ENCODE measurements at regions not wholly inside any gene's neighbourhood (a gene's known extent, or its start where the extent isn't known, plus 50 kb on each side); places are given as distances from the start of the nearest gene placed in this dataset.

- no peak for DNase-seq
Measured at GRCh38 chr17:45688353-45688752, 95.8 kb upstream of the CRHR1 start.

DNA sequence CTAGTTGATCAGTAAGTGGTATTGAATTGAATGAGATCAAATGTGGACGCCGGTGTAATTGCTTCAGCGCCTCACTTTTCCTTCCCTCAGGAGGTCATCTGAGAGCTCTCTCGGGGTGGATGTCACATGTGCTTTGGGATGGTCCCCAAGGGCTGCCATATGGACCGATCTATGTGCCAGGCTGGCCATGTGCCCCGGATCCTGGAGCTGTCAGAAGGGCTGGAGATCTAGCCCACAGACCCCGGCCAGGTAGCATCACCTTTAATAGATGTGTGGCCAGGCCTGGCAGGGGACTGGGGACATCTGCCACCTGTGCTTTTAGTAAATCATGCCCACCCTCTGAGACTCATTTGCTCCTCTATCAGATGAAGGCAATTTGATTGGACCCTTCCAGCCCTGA is 95.3 kb upstream of the CRHR1 start:
- DNase-seq = no peak

DNA sequence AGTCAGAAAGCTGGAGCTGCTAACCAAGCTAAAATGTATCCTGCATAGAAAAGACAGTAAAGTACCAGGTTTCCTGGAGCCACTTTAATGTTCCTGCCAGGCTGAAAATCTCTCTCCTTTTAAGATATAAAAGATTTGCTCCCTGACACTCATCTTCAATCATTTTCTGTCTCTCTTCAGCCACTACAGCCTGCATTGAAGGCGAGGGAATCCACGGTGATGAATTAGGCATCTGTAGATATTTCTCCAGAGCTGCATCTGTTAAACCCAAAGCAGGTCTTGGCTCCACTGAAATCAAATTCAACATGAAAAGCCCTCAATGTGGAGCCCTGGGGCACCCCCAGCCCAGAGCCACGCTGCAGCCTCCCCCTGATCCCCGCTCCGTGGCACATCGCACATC is 94.7 kb upstream of the CRHR1 start:
- DNase-seq = no peak

DNA sequence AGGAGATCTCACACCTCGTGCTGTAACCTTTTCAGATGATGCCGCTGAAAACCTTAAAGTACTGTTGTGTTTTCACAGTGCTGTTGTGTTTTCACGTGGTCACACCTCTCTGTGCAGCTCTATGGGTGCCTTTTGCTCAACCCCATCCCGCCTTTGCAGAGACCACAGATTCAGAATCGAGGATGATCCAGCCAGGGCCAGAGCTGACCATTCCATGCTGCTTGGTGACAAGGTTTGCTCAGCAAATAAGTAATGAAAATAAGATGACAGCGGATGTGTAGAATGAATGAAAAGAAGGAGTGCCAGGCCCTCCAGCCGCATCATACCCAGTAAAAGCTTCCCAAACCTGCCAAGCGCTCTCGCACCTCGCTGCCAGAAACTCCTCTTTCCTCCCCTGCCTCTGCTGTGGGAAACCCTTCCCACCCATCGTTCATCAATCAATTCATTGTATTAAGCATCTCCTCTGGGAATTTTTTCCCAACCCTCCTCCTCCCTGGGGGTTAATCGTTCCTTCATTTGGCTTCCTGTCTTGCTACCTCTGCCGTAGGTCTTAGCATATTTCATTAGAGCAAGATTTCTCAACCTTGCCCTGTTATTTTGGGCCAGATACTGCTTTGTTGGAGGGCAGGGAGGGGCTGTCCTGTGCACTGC is 93.4 kb upstream of the CRHR1 start:
- no peak for DNase-seq

DNA sequence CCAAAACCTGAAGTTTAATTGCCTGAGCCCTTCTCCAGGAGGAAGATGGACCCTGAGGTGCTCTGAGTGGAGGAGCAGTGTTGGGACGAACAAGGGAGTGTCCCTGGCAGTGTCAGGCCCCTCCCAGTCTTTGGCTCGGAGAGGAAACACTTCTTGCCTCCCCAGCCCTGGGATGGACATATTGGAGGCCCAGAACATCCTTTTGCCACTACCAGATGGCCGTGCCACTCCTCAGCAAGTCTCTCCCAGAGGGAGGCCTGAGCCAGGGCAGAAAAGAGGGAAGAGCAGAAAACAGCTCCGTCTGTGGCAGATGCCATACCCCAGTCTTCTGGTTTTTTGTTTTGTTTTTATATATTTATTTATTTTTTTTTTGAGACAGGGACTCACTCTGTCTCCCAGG is 91.5 kb upstream of the CRHR1 start:
- DNase-seq = no peak

- no peak for DNase-seq
Measured at GRCh38 chr17:45693792-45694191, 90.3 kb upstream of the CRHR1 start.

DNA sequence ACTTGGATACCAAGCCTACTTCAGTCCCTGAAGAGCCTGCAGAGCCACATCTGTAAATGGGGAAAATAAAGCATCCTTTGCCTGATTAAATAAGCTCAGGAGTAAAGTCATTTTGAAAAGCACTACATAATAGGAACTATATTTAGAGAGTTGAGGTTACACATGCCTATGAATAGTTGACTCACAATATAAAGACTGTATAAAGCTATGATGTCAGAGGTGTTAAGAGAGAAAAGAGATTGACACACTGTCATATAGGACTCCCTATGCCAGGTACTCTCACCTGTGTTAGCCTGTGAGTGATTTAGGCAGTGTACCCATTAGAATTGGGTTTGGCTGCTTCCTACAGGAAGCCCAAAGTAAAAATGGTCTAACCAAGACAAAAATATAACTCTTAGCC is 87.7 kb upstream of the CRHR1 start:
- no peak for DNase-seq

GRCh38 chr17:45697076-45697475 is 87.0 kb upstream of the CRHR1 start:
- no peak for DNase-seq

GRCh38 chr17:45700171-45701090 is 83.7 kb upstream of the CRHR1 start:
- no peak for DNase-seq

- DNase-seq = no peak
Measured at GRCh38 chr17:45702666-45703266, 81.4 kb upstream of the CRHR1 start.

GRCh38 chr17:45703348-45703747 is 80.8 kb upstream of the CRHR1 start:
- no peak for DNase-seq

DNA sequence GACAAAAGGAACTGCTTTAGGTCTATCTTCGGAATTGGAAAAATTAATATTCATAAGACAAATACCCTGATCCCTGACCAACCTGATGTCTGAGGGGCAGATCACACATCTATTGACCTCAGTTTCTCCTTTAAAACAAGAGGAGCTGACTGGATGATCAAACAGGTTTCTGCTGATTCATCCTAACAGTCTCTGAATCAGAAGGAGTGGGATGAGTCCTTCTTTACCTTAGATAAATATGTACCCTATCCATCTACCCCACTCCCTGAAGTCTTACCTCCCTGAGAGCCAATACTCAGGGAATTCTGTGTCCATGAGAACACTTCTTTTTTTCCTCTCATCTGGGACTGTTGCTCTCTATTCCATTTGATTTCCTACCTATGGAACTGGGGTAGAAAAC is 80.3 kb upstream of the CRHR1 start:
- no peak for DNase-seq

- DNase-seq = no peak
Measured at GRCh38 chr17:45704251-45704650, 79.9 kb upstream of the CRHR1 start.

DNA sequence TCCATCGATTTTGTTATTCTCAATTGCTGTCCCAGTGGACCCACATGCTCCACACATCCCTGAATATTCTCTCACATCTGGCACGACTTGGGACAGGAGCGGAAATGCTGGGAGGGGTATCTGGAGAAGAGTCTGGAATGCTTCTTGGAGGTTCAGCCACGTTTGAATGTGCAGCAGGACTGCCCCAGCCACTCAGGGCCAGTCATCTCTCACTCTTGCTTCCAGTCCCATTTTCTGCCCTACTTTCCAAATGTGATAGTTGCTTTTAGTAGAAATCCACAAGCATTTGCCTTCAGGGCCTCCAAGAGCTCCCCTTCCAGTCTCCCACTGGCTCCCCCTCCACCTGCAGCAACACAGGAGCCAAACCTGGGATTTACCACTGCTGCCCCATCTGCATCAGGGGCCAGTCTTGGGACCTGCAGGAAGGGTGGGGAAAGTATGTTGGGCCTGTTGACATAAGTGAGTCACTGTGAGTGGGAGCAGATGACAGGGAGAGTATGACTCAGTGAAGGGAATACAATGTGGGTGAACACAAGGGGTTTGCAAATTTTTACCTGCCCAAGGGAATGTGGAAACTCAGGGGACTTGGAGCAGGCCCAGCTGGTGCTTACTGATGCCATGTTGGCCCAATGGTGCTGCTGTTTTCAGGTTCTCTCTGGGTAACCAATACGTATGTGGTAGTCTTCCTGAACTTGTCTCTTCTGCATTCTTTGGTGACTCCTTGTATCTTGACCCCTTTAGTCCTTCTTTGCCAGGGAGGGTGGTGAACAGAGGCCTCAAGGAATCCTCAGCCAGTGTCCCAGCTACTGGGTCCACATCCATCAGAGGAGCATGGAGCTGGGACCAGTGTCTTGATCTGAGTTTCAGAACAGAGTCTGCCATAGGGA is 78.8 kb upstream of the CRHR1 start:
- DNase-seq = no peak

DNA sequence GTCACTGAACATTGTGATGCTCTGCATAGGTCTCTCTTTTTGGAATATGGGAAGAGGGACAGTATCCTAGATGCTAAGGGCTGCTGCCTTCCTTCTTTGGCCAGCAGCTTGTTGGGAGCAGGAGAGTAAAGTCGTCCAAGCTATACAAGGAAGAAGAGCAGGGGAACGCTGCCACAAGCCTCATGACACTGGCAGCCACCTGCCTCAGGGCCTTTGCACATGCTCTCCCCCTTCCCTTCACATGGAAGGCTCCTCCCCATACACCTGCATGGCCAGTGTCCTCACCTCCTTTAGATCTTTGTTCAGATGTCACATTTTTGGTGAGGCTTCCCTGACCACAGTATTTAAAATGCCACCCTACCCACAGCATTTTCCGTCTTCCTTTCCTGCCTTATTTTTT is 78.1 kb upstream of the CRHR1 start:
- no peak for DNase-seq

- DNase-seq = no peak
Measured at GRCh38 chr17:45708707-45709290, 75.3 kb upstream of the CRHR1 start.

- DNase-seq = no peak
Measured at GRCh38 chr17:45709728-45710288, 74.3 kb upstream of the CRHR1 start.

- no peak for DNase-seq
Measured at GRCh38 chr17:45715787-45716186, 68.3 kb upstream of the CRHR1 start.

DNA sequence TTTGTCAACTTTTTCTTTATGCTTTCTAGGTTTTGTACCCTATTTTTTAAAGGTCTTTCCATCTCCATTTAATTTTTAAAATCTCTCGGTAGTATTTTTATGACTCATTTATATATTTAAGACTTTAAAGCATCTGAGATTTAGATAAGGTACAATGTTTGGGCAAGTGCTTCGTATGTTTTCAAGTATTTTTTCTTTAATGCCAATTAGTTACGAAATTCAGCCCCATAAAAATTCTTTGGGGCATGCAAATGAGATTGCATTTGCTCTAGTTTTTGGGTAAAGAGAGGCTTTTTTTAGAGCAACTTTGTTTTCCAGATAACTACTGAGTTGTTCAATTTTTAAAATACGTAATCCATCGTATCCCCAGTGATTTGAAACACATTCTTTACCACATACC is 65.3 kb upstream of the CRHR1 start:
- DNase-seq = no peak

GRCh38 chr17:45719335-45720071 is 64.6 kb upstream of the CRHR1 start:
- no peak for DNase-seq

DNA sequence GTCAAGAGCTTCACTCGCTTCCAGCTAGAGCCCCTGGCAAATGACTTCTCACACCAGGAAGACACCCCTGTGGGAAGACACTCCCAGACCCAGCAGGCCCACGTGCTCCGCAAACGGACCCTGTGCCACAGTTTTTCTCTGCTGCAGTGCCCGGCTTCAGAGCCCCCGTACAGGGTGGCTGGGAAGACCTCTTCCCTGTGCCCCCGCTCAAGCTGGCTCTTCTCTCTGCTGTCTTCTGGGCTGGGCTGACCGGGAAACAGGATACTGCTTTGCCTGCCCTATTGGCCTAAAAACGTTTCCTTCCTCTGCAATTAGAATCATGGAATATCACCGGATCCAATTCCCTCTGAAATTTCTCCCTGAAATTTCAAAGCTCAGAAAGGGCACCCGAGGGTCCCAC is 63.7 kb upstream of the CRHR1 start:
- no peak for DNase-seq

DNA sequence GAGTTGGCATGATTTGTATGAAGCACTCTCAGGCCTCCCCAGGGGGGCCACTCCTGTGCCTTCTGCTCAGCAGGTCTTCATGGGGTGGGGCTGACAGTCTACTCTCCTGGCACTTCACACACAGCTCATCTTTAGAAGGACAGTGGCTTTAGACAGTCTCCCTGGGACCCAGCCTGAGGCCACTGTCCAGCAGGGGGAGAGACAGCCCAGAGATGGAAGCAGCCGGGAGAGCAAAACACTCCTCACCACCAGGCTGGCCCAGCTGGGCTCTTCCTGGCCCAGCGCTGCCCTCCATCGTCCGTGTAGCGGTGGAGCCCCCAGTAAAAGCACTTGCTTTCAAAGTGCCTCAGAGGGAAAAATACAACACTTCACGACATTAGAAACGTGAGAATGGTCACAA is 62.0 kb upstream of the CRHR1 start:
- DNase-seq = no peak

Measured in activated effector memory CD4-positive, alpha-beta T cell treated with anti-CD3 and anti-CD28 coated beads, Interleukin-2, amount 50 U/mL, for 16 hours (primary cell).